ENCODE measurements at regions not wholly inside any gene's neighbourhood (a gene's known extent, or its start where the extent isn't known, plus 50 kb on each side); places are given as distances from the start of the nearest gene placed in this dataset.

- H3K4me3 ChIP-seq, result no peak overlapping the region
- intact Hi-C loops (cut with DNase I), result no loop called here
- no peak overlapping the region for H3K27ac ChIP-seq
- no peaks in the 10 kb centered on the region for H3K27me3 ChIP-seq
- no peaks in the 10 kb centered on the region for H3K36me3 ChIP-seq
- H3K9me3 ChIP-seq, result no peaks in the 10 kb centered on the region
- H3K4me1 ChIP-seq, result no peaks in the 10 kb centered on the region
- TF ChIP-seq CTCF (IDR thresholded peaks at IDR 0.05), result no peak
- ATAC-seq (no peak), DNase-seq (no peak)
These were observed 498.9 kb downstream of the TTLL7 start for GRCh38 chr1:83499998-83500397.

DNA sequence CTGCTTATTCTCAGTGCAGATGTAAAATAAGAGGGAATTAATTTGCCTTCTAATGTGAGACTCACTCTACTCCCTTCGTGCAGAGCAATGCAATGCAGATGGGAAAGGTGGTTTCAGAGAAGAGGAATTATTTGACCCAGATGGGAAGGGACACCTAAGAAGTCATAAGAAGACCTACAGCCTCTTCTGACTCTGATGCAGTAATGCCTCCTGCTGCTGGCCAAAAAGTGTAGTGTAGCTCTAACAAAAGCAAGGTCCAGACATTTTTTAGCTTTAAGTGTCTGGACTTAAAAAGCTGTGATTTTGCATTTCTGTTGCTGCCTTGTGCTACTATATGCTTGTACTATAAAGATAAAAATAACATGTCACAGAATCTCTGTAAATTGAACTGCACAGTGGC, 501.4 kb downstream of the TTLL7 start:
- intact Hi-C loops (cut with DNase I), result no loop called here
- H3K27me3 ChIP-seq, result no peaks in the 10 kb centered on the region
- TF ChIP-seq CTCF (IDR thresholded peaks at IDR 0.05), result peak in 1 of 2 donors; percentile 9
- H3K27ac ChIP-seq, result no peak overlapping the region
- no peak for DNase-seq
- H3K9me3 ChIP-seq, result no peaks in the 10 kb centered on the region
- ATAC-seq, result no peak
- no peaks in the 10 kb centered on the region for H3K4me1 ChIP-seq
- H3K36me3 ChIP-seq, result no peaks in the 10 kb centered on the region
- no peak overlapping the region for H3K4me3 ChIP-seq

DNA sequence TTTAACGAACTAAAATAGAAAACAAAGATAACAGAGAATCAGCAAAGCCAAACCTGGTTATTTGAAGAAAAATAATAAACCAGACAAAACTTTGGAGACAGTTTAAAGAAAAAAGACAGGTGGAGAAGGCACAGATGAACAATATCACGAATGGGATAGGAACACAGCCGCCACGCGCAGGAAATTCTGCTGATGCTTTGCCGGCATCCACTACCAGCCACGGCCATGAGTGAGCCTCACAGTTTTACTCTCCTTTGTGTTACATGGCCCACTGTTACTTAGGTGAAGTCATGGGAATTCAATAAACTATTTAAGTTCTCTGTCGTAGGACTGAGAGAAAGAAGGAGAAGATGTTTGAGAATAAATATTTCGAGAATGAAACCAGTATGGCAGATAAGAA, 503.4 kb downstream of the TTLL7 start:
- H3K4me1 ChIP-seq, result no peaks in the 10 kb centered on the region
- no peak overlapping the region for H3K4me3 ChIP-seq
- no peak overlapping the region for H3K27ac ChIP-seq
- intact Hi-C loops (cut with DNase I), result no loop called here
- H3K9me3 ChIP-seq, result no peaks in the 10 kb centered on the region
- DNase-seq (peak in 1 of 4 donors; percentile 19), ATAC-seq (no peak)
- H3K27me3 ChIP-seq, result no peaks in the 10 kb centered on the region
- no peak for TF ChIP-seq CTCF (IDR thresholded peaks at IDR 0.05)
- H3K36me3 ChIP-seq, result no peaks in the 10 kb centered on the region

DNA sequence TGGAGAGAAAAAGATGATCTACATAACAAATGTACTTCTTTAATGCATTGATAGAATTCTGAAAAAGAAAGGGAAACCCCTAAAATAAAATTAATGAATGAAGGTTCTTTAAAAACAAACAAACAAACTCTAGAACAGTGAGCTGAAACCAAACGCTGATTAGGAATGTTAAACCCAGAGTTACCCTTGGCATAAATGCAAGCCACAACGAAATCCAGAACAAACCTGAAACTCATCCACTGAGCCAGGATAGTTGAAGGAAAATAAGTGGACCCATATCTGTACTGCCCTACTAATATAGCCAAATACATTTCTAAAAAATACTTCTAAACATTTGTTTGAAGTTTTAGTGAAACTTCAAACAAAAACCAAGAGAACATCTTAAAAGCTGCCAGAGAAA, 505.3 kb downstream of the TTLL7 start:
- Histone ChIP-seq H3K4me1 (no peaks in the 10 kb centered on the region), H3K27me3 (no peaks in the 10 kb centered on the region), H3K27ac (no peak overlapping the region), H3K9me3 (no peaks in the 10 kb centered on the region), H3K4me3 (no peak overlapping the region), H3K36me3 (no peaks in the 10 kb centered on the region)
- TF ChIP-seq CTCF (IDR thresholded peaks at IDR 0.05), result no peak
- intact Hi-C loops (cut with DNase I), result no loop called here
- ATAC-seq, result no peak
- no peak for DNase-seq

DNA sequence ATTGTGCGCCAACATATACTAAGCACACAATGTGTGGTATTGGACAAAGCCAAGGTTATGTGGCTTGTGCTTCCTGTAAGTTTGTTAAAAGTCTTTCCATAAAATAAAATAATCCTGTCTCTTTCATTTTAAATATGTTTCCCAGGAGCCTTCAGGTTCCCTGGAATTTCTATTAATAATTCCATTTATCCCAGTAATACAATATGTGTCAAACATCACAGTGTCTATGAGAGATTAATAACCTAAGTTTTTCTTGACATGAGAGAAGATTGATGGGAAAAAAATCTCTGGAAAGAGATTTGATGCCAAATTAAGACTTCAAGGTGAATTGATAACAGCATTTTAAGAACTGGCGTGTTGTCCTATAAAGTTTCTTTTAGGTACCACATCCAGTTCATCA, 507.0 kb downstream of the TTLL7 start:
- Histone ChIP-seq H3K4me1 (no peaks in the 10 kb centered on the region), H3K4me3 (no peak overlapping the region), H3K9me3 (no peaks in the 10 kb centered on the region), H3K36me3 (no peaks in the 10 kb centered on the region), H3K27ac (no peak overlapping the region), H3K27me3 (no peaks in the 10 kb centered on the region)
- no peak for ATAC-seq
- intact Hi-C loops (cut with DNase I), result no loop called here
- DNase-seq, result no peak
- no peak for TF ChIP-seq CTCF (IDR thresholded peaks at IDR 0.05)

Data from left lung (tissue), 4 donors.